ENCODE measurements at regions not wholly inside any gene's neighbourhood (a gene's known extent, or its start where the extent isn't known, plus 50 kb on each side); places are given as distances from the start of the nearest gene placed in this dataset.
A peak's percentile ranks its signal among the peaks of the same experiment; 100 is the strongest.

DNA sequence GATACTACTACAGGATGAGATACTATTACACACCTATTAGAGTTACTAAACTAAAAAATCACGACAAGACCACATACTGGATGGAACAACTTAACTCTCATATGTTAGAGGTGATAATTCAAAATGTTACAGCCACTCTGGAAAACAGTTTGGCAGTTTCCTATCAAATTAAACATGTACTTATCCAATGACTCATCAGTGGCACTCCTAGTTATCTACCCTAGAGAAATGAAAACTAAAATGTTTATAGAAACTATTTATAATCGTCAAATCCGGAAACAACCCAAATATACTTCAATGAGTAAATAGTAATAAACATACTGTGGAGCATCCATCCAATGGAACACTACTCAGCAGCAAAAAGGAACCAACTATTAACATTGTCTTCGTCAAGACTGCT is 137.0 kb upstream of the RBBP8 start:
- no peaks in the 10 kb centered on the region for H3K27me3 ChIP-seq
- DNase-seq, result no peak
- no peak overlapping the region for H3K27ac ChIP-seq
- no peak overlapping the region for H3K4me3 ChIP-seq
- H3K36me3 ChIP-seq, result no peaks in the 10 kb centered on the region
- TF ChIP-seq POLR2A (IDR thresholded peaks at IDR 0.05) (no peak), CTCF (IDR thresholded peaks at IDR 0.05) (no peak)
- H3K9me3 ChIP-seq, result no peaks in the 10 kb centered on the region
- H3K4me1 ChIP-seq, result peaks cover 0 to 24% (median 2%) of the 10 kb centered on the region in 3 donors
- 43 to 50% methylated on average over 4 of the region's 4 CpGs for WGBS, 2 donors
- intact Hi-C loops (cut with DNase I), result no loop called here

GRCh38 chr18:22800551-22800951 is 132.6 kb upstream of the RBBP8 start:
- no peaks in the 10 kb centered on the region for H3K27me3 ChIP-seq
- peaks cover 0 to 17% (median 2%) of the 10 kb centered on the region in 3 donors for H3K4me1 ChIP-seq
- WGBS, 2 donors, result 80 to 91% methylated on average over 7 of the region's 7 CpGs
- intact Hi-C loops (cut with DNase I), result no loop called here
- no peak for DNase-seq
- H3K9me3 ChIP-seq, result no peaks in the 10 kb centered on the region
- H3K27ac ChIP-seq, result no peak overlapping the region
- TF ChIP-seq CTCF (IDR thresholded peaks at IDR 0.05) (no peak), POLR2A (IDR thresholded peaks at IDR 0.05) (no peak)
- no peak overlapping the region for H3K4me3 ChIP-seq
- H3K36me3 ChIP-seq, result no peaks in the 10 kb centered on the region

- intact Hi-C loops (cut with DNase I), result loop anchor here (5.0 kb wide), 1 partner anchor 169 kb away; no protein-coding TSS in a partner anchor
- no peak for DNase-seq
- Histone ChIP-seq H3K9me3 (no peaks in the 10 kb centered on the region), H3K4me3 (no peak overlapping the region), H3K27me3 (peaks cover 0 to 12% (median 0%) of the 10 kb centered on the region in 4 donors), H3K36me3 (no peaks in the 10 kb centered on the region), H3K27ac (peak overlapping the region in 3 of 4 donors; percentile 25 to 49 (median 45)), H3K4me1 (peaks cover 0 to 27% (median 0%) of the 10 kb centered on the region in 3 donors)
- TF ChIP-seq POLR2A (IDR thresholded peaks at IDR 0.05) (no peak), CTCF (IDR thresholded peaks at IDR 0.05) (peak in 5 of 6 experiments; percentile 37 to 67 (median 53))
- 8 to 10% methylated on average over 6 of the region's 6 CpGs for WGBS, 2 donors
Measured at GRCh38 chr18:22813648-22814328, 119.3 kb upstream of the RBBP8 start.

DNA sequence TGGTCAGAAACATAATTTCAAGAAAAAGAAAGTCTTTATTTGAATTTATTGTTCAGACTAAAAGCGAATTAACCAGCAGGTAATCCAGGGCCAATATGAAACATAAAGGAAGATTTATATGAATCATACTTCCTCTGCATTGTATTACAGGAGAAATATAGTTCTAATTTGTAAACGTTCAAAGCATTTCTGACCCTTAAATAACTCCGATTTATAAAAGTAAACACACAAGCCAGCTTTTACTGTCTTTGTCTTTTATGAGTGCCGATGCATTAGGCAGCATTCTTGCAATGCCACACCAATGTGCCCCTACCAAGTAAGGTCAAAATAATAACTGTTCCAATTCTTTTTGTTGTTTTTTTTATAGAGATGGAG is 118.8 kb upstream of the RBBP8 start:
- peaks cover 0 to 27% (median 0%) of the 10 kb centered on the region in 3 donors for H3K4me1 ChIP-seq
- no peak for DNase-seq
- no peaks in the 10 kb centered on the region for H3K36me3 ChIP-seq
- peaks cover 0 to 12% (median 0%) of the 10 kb centered on the region in 4 donors for H3K27me3 ChIP-seq
- peak overlapping the region in 2 of 4 donors; percentile 45 to 49 for H3K27ac ChIP-seq
- WGBS, 2 donors, result 22 to 24% methylated on average over 4 of the region's 4 CpGs
- no peak overlapping the region for H3K4me3 ChIP-seq
- TF ChIP-seq CTCF (IDR thresholded peaks at IDR 0.05), result no peak
- TF ChIP-seq POLR2A (IDR thresholded peaks at IDR 0.05), result no peak
- intact Hi-C loops (cut with DNase I), result loop anchor here (5.0 kb wide), 1 partner anchor 168 kb away; no protein-coding TSS in a partner anchor
- H3K9me3 ChIP-seq, result no peaks in the 10 kb centered on the region

- Histone ChIP-seq H3K4me1 (peaks cover 0 to 29% (median 0%) of the 10 kb centered on the region in 3 donors), H3K27me3 (peaks cover 0 to 12% (median 0%) of the 10 kb centered on the region in 4 donors), H3K27ac (no peak overlapping the region), H3K36me3 (no peaks in the 10 kb centered on the region), H3K4me3 (no peak overlapping the region), H3K9me3 (no peaks in the 10 kb centered on the region)
- intact Hi-C loops (cut with DNase I), result no loop called here
- no peak for TF ChIP-seq CTCF (IDR thresholded peaks at IDR 0.05)
- TF ChIP-seq POLR2A (IDR thresholded peaks at IDR 0.05), result no peak
- WGBS, 2 donors, result 61% methylated on average over 6 of the region's 18 CpGs; no CpG with 5 or more reads in 1 of the 2 donors
- no peak for DNase-seq
Measured at GRCh38 chr18:22816266-22817176, 116.6 kb upstream of the RBBP8 start.

All from esophagus squamous epithelium (tissue), 5 donors.